OCI-LY7 (cell line): ENCODE measurements at regions not wholly inside any gene's neighbourhood (a gene's known extent, or its start where the extent isn't known, plus 50 kb on each side); places are given as distances from the start of the nearest gene placed in this dataset.
"Not testable (repeated sequence)": the region's sequence is repeated elsewhere in the genome, so short reads cannot be mapped to it uniquely, and the experiment has no call there.

Source experiments
- BruUV-seq: library from RNA; stranded (reverse); fragments of 400-500 nt; replicated peaks from 2 replicates; lab custom pipeline; 2021; lab: Mats Ljungman, UMichigan
- CTCF ChIA-PET: fragments of 300-600 bp; sonication (Branson Sonifier 250); formaldehyde crosslinking; loops from one replicate; lab custom pipeline; 2022; ENCODE audit warnings: antibody characterized with exemption; ENCODE audit not compliant: unreplicated experiment; lab: Charles Lee
- POLR2A ChIA-PET: fragments of 300-600 bp; sonication (Branson Sonifier 250); formaldehyde crosslinking; loops from one replicate; lab custom pipeline; 2022; ENCODE audit warnings: antibody characterized with exemption; lab: Charles Lee
- DNase-seq: peaks from one replicate; pipeline ENCODE4 v3.0.0-alpha.2; 2015; ENCODE audit warnings: low spot score
- H2AFZ ChIP-seq: fragments of 200-600 bp; sonication (generic), shearing (Covaris generic); 2 replicates; pipeline ENCODE4 v1.6.1; 2014; ENCODE audit warnings: mild to moderate bottlenecking, antibody characterized with exemption, low read length, moderate library complexity
- H3K27ac ChIP-seq: fragments of 200-600 bp; sonication (generic); 2 replicates; pipeline ENCODE4 v1.5.1; 2014; ENCODE audit warnings: mixed run types, low read depth, mild to moderate bottlenecking, moderate library complexity, low read length, inconsistent platforms; ENCODE audit not compliant: poor library complexity, severe bottlenecking
- H3K36me3 ChIP-seq: fragments of 200-600 bp; sonication (generic); 2 replicates; pipeline ENCODE4 v1.6.1; 2014; ENCODE audit warnings: mild to moderate bottlenecking, antibody characterized with exemption, low read length, moderate library complexity, mixed read lengths; ENCODE audit not compliant: insufficient read depth
- H3K4me1 ChIP-seq: fragments of 200-600 bp; sonication (generic); 2 replicates; pipeline ENCODE4 v1.5.1; 2014; ENCODE audit warnings: mild to moderate bottlenecking, low read length; ENCODE audit not compliant: insufficient read depth, poor library complexity, severe bottlenecking
- H3K4me2 ChIP-seq: fragments of 200-600 bp; sonication (generic); 2 replicates; pipeline ENCODE4 v1.6.1; 2014; ENCODE audit warnings: mild to moderate bottlenecking, low read length
- H3K4me3 ChIP-seq: fragments of 200-600 bp; sonication (generic); 2 replicates; pipeline ENCODE4 v1.5.1; 2014; ENCODE audit warnings: mild to moderate bottlenecking, low read depth, low read length; ENCODE audit not compliant: poor library complexity, severe bottlenecking
- H3K79me2 ChIP-seq: fragments of 200-600 bp; sonication (generic); 2 replicates; pipeline ENCODE4 v1.6.1; 2016; ENCODE audit warnings: low read depth, mild to moderate bottlenecking, low read length, moderate library complexity, mixed read lengths; ENCODE audit not compliant: insufficient read depth
- H3K9me2 ChIP-seq: fragments of 200-600 bp; sonication (generic); 2 replicates; pipeline ENCODE4 v1.6.1; 2016; ENCODE audit warnings: mild to moderate bottlenecking, low read length, mixed read lengths; ENCODE audit not compliant: insufficient read depth
- H3K9me3 ChIP-seq: fragments of 200-600 bp; sonication (generic); 2 replicates; pipeline ENCODE4 v1.6.1; 2014; ENCODE audit warnings: mild to moderate bottlenecking, mixed run types, low read length, mixed read lengths
- H4K20me1 ChIP-seq: fragments of 200-600 bp; sonication (generic); 2 replicates; pipeline ENCODE4 v1.6.1; 2014; ENCODE audit warnings: mild to moderate bottlenecking, antibody characterized with exemption, low read length, moderate library complexity, mixed read lengths; ENCODE audit not compliant: insufficient read depth
- CTCF ChIP-seq: fragments of 200-600 bp; sonication (generic); conservative IDR thresholded peaks from 2 replicates; pipeline ENCODE4 v1.5.1; 2014; ENCODE audit warnings: mild to moderate bottlenecking, antibody characterized with exemption, low read length, moderate library complexity, mixed read lengths
- EZH2phosphoT487 ChIP-seq: fragments of 200-600 bp; sonication (generic); IDR thresholded peaks from 2 replicates; pipeline ENCODE4 v1.6.1; 2018; ENCODE audit warnings: low read depth, borderline replicate concordance, mild to moderate bottlenecking, mixed run types, antibody characterized with exemption, low read length, moderate library complexity, mixed read lengths
- intact Hi-C: fragments of 100-400 bp; cut with micrococcal nuclease; formaldehyde crosslinking; loops from one replicate; pipeline ENCODE4 v1.10.0; 2022; ENCODE audit not compliant: unreplicated experiment

DNA sequence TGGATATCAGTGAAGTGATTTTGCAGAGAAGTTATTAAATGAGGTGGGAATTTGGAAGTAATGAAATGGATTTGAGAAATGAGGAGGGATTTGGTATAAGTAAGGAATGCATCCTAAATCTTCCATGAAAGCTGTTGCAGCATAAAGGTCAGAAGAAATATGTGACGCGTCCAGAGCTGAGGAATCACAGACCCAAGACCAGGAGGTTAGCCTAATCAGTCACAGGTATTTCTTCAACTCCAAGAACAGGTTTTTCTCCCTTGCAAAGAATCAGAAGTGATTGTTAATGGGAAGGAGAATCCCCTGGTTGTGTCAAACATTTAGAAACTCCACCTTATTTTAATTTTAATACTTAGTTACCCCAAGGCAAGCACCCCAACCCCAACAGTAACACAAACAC is 253.2 kb downstream of the MEX3B start:
- H2AFZ ChIP-seq, result no peak overlapping the region
- no peak for DNase-seq
- H3K79me2 ChIP-seq, result no peaks in the 10 kb centered on the region
- TF ChIP-seq EZH2phosphoT487 (no peak), CTCF (no peak)
- no peaks in the 10 kb centered on the region for H3K9me3 ChIP-seq
- H4K20me1 ChIP-seq, result no peaks in the 10 kb centered on the region
- no peaks in the 10 kb centered on the region for H3K9me2 ChIP-seq
- no peak overlapping the region for H3K27ac ChIP-seq
- no peaks in the 10 kb centered on the region for H3K4me1 ChIP-seq
- H3K4me2 ChIP-seq, result no peak overlapping the region
- ChIA-PET CTCF (no interaction called here), POLR2A (interaction anchor here (0.7 kb wide), 2 partner anchors 53 to 127 kb away, joined by 3 to 4 read pairs; no protein-coding TSS in a partner anchor)
- H3K36me3 ChIP-seq, result no peaks in the 10 kb centered on the region
- BruUV-seq, result no TSS peak
- intact Hi-C loops, result no loop called here
- H3K4me3 ChIP-seq, result no peak overlapping the region

- H3K27ac ChIP-seq, H3K9me3 ChIP-seq, H2AFZ ChIP-seq, H4K20me1 ChIP-seq, H3K4me3 ChIP-seq, BruUV-seq, H3K4me2 ChIP-seq, intact Hi-C loops, H3K4me1 ChIP-seq, POLR2A ChIA-PET, CTCF ChIA-PET, H3K36me3 ChIP-seq, H3K9me2 ChIP-seq, DNase-seq, H3K79me2 ChIP-seq: not testable (repeated sequence)
These were observed 254.5 kb downstream of the MEX3B start for GRCh38 chr15:81791322-81791721.

DNA sequence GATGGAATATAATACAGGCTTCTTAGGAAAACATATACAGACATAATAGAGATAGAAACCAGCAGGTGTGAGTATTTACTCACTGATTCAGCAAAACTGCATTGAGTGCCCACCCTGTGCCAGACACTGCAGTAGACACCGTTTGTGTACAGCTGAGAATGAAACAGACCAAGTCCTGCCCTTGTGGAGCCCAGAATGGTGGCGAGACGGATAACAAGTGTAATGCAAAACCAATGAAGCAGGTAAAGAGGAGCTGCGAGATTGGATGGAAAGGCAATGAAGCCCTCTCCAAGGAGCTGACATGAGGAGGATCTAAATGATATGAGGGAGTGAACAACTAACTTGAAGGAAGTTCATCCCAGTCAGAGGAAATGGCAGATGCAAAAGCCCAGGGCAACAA is 256.4 kb downstream of the MEX3B start:
- no peak for DNase-seq
- BruUV-seq, result no TSS peak
- ChIA-PET POLR2A (interaction anchor here (0.9 kb wide), 1 partner anchor 59 kb away, joined by 3 read pairs; no protein-coding TSS in a partner anchor), CTCF (no interaction called here)
- Histone ChIP-seq H3K27ac (no peak overlapping the region), H4K20me1 (no peaks in the 10 kb centered on the region), H3K9me3 (no peaks in the 10 kb centered on the region), H3K9me2 (no peaks in the 10 kb centered on the region), H3K4me3 (no peak overlapping the region), H3K79me2 (no peaks in the 10 kb centered on the region), H2AFZ (no peak overlapping the region), H3K4me1 (no peaks in the 10 kb centered on the region), H3K4me2 (no peak overlapping the region), H3K36me3 (no peaks in the 10 kb centered on the region)
- intact Hi-C loops, result no loop called here
- TF ChIP-seq EZH2phosphoT487, result no peak
- no peak for TF ChIP-seq CTCF
